ENCODE measurements at regions not wholly inside any gene's neighbourhood (a gene's known extent, or its start where the extent isn't known, plus 50 kb on each side); places are given as distances from the start of the nearest gene placed in this dataset.

DNA sequence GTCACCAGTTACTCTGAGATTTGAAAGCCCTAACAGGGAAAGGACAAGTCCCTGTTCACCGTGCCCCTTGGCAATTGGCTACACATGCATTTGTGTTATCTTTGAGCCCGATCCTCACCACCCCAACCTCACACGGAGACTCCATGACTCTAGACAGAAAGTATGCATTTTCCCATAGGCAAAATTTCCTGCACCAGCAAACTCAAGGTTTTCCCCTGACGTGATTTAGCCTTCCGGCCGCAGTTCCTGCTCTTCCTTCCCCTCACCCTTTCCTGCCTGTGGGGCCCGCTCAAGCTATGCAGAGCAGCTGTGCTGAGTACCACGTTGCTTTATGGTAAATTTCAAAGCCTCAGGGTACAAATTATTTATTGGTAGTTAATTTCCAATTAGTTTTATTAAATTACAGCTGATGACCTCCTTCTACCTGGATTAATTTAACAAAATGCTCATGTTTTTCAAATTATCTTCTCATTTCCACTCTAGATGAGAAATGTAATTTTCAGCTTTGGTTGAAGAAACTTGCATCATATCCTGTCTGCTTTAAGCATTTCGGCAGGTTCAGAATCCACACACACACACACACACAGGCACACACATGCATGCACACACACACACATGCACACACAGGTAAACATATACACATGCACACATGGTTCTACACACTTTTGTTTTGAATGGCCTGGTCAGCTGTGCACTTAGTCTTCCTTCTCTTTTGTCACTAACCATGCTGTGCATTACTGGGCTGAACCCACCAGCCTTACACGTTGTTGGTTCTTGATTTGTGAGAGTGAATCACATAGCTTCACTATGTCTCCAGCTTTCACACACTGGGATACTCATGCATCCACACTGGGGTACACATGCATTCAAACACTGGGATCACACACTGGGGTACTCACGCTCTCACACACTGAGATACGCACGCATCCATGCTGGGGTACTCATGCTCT is 283.1 kb upstream of the PITRM1 start:
- TF ChIP-seq, protein P1, sequence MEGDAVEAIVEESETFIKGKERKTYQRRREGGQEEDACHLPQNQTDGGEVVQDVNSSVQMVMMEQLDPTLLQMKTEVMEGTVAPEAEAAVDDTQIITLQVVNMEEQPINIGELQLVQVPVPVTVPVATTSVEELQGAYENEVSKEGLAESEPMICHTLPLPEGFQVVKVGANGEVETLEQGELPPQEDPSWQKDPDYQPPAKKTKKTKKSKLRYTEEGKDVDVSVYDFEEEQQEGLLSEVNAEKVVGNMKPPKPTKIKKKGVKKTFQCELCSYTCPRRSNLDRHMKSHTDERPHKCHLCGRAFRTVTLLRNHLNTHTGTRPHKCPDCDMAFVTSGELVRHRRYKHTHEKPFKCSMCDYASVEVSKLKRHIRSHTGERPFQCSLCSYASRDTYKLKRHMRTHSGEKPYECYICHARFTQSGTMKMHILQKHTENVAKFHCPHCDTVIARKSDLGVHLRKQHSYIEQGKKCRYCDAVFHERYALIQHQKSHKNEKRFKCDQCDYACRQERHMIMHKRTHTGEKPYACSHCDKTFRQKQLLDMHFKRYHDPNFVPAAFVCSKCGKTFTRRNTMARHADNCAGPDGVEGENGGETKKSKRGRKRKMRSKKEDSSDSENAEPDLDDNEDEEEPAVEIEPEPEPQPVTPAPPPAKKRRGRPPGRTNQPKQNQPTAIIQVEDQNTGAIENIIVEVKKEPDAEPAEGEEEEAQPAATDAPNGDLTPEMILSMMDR (conservative IDR thresholded peaks at IDR 0.05; ENCODE audit: low read length), result no peak
- no peak for TF ChIP-seq EZH2phosphoT487 (IDR thresholded peaks at IDR 0.05; ENCODE audit: borderline replicate concordance)
